IMR-90 (cell line): ENCODE measurements at regions not wholly inside any gene's neighbourhood (a gene's known extent, or its start where the extent isn't known, plus 50 kb on each side); places are given as distances from the start of the nearest gene placed in this dataset.

Experiments used
- ATAC-seq: fragments of 200-7000 bp; cut with Tn5 transposase; 2 replicates; pipeline ENCODE4 v1.9.1; 2020; ENCODE audit warnings: low read depth, mild to moderate bottlenecking, moderate library complexity
- BruUV-seq: library from RNA; stranded (reverse); fragments of 400-500 nt; replicated peaks from 2 replicates; lab custom pipeline; 2021; lab: Mats Ljungman, UMichigan
- CTCF ChIA-PET: fragments of 300-600 bp; formaldehyde crosslinking; extraction: SDS; loops from one replicate; lab custom pipeline; 2021; ENCODE audit warnings: antibody characterized with exemption; lab: Yijun Ruan, JAX
- POLR2A ChIA-PET: fragments of 300-600 bp; sonication (Branson Sonifier 250); formaldehyde crosslinking; loops from one replicate; lab custom pipeline; 2022; ENCODE audit warnings: antibody characterized with exemption; ENCODE audit not compliant: unreplicated experiment; lab: Charles Lee
- DNase-seq: peaks from one replicate; pipeline ENCODE4 v3.0.0; 2013
- H2AFZ ChIP-seq: replicated peaks from 2 replicates; pipeline ENCODE3; 2013; ENCODE audit warnings: low read length, mild to moderate bottlenecking; ENCODE audit not compliant: poor library complexity
- H2AK5ac ChIP-seq: 2 replicates; pipeline ENCODE4 v1.6.1; 2013; ENCODE audit warnings: low read depth, low read length, inconsistent platforms
- H2AK9ac ChIP-seq: replicated peaks from 2 replicates; pipeline ENCODE3; 2013; ENCODE audit warnings: mild to moderate bottlenecking, low read depth, low read length, moderate library complexity; ENCODE audit not compliant: poor library complexity
- H2BK120ac ChIP-seq: 2 replicates; pipeline ENCODE4 v1.6.1; 2013; ENCODE audit warnings: low read depth, low read length, inconsistent platforms
- H2BK15ac ChIP-seq: 3 replicates; pipeline ENCODE4 v1.6.1; 2013; ENCODE audit warnings: low read depth, low read length, inconsistent platforms
- H2BK20ac ChIP-seq: 2 replicates; pipeline ENCODE4 v1.6.1; 2013; ENCODE audit warnings: low read depth, mild to moderate bottlenecking, inconsistent platforms, low read length, moderate library complexity
- H2BK5ac ChIP-seq: 2 replicates; pipeline ENCODE4 v1.6.1; 2013; ENCODE audit warnings: mild to moderate bottlenecking, low read depth, low read length, inconsistent platforms; ENCODE audit not compliant: poor library complexity, severe bottlenecking
- H3K14ac ChIP-seq: replicated peaks from 2 replicates; pipeline ENCODE4 v1.6.1; 2013; ENCODE audit warnings: low read depth, low read length, inconsistent platforms
- H3K18ac ChIP-seq: 2 replicates; pipeline ENCODE4 v1.6.1; 2013; ENCODE audit warnings: low read depth, low read length, control low read depth
- H3K23ac ChIP-seq: 2 replicates; pipeline ENCODE4 v1.6.1; 2013; ENCODE audit warnings: low read depth, low read length, inconsistent platforms
- H3K27ac ChIP-seq: 2 replicates; pipeline ENCODE4 v1.5.1; 2013; ENCODE audit warnings: mild to moderate bottlenecking, control low read depth, low read length; ENCODE audit not compliant: insufficient read depth
- H3K27me3 ChIP-seq: 2 replicates; pipeline ENCODE4 v1.6.1; 2013; ENCODE audit warnings: low read length; ENCODE audit not compliant: control insufficient read depth, insufficient read depth
- H3K36me3 ChIP-seq: 2 replicates; pipeline ENCODE4 v1.6.1; 2013; ENCODE audit warnings: low read length, mixed read lengths; ENCODE audit not compliant: control insufficient read depth, insufficient read depth
- H3K4ac ChIP-seq: 2 replicates; pipeline ENCODE4 v1.6.1; 2013; ENCODE audit warnings: low read depth, low read length, inconsistent platforms
- H3K4me1 ChIP-seq: 2 replicates; pipeline ENCODE4 v1.6.1; 2013; ENCODE audit warnings: low read length, mixed read lengths; ENCODE audit not compliant: control insufficient read depth, insufficient read depth
- H3K4me2 ChIP-seq: 2 replicates; pipeline ENCODE4 v1.6.1; 2013; ENCODE audit warnings: low read depth, mild to moderate bottlenecking, control low read depth, low read length, moderate library complexity
- H3K4me3 ChIP-seq: 2 replicates; pipeline ENCODE4 v1.5.1; 2013; ENCODE audit warnings: low read depth, mild to moderate bottlenecking, control low read depth, low read length, moderate library complexity; ENCODE audit not compliant: insufficient read depth
- H3K56ac ChIP-seq: 2 replicates; pipeline ENCODE4 v1.6.1; 2013; ENCODE audit warnings: low read length, inconsistent platforms; ENCODE audit not compliant: insufficient read depth; ENCODE audit errors: extremely low read depth
- H3K79me1 ChIP-seq, 2 experiments: 2 replicates each; pipeline ENCODE4 v1.6.1; 2013; ENCODE audit warnings: low read length in 2 of 2, inconsistent platforms in 1 of 2, low read depth in 1 of 2
- H3K9ac ChIP-seq: 2 replicates; pipeline ENCODE4 v1.6.1; 2013; ENCODE audit warnings: low read depth, low read length, control low read depth
- H3K9me1 ChIP-seq: 2 replicates; pipeline ENCODE4 v1.6.1; 2013; ENCODE audit warnings: low read length, inconsistent platforms; ENCODE audit not compliant: insufficient read depth
- H3K9me3 ChIP-seq: 2 replicates; pipeline ENCODE4 v1.6.1; 2013; ENCODE audit warnings: low read length; ENCODE audit not compliant: control insufficient read depth, insufficient read depth
- H4K20me1 ChIP-seq: 2 replicates; pipeline ENCODE4 v1.6.1; 2013; ENCODE audit warnings: low read length, inconsistent platforms; ENCODE audit not compliant: insufficient read depth
- H4K5ac ChIP-seq: 2 replicates; pipeline ENCODE4 v1.6.1; 2013; ENCODE audit warnings: mild to moderate bottlenecking, low read depth, low read length, control low read depth
- H4K8ac ChIP-seq, 2 experiments: 2 replicates each; pipeline ENCODE4 v1.6.1; 2013; ENCODE audit warnings: low read depth in 2 of 2, low read length in 2 of 2, control low read depth in 1 of 2, inconsistent platforms in 1 of 2
- H4K91ac ChIP-seq: 2 replicates; pipeline ENCODE4 v1.6.1; 2013; ENCODE audit warnings: low read depth, low read length, inconsistent platforms; ENCODE audit not compliant: insufficient read depth
- BHLHE40 ChIP-seq: fragments of 150-350 bp; IDR thresholded peaks from 2 replicates; pipeline ENCODE4 v1.6.1; 2016; ENCODE audit warnings: mild to moderate bottlenecking, low read depth, low read length
- CEBPB ChIP-seq: IDR thresholded peaks from 2 replicates; pipeline ENCODE4 v1.6.1; 2012; ENCODE audit warnings: low read depth, low read length, improper control_type of control experiment
- CHD1 ChIP-seq: IDR thresholded peaks from 2 replicates; pipeline ENCODE4 v1.6.1; 2012; ENCODE audit warnings: low read depth, low read length, improper control_type of control experiment
- MAFK ChIP-seq: IDR thresholded peaks from 2 replicates; pipeline ENCODE4 v1.6.1; 2012; ENCODE audit warnings: low read depth, low read length, improper control_type of control experiment
- MAZ ChIP-seq: IDR thresholded peaks from 2 replicates; pipeline ENCODE4 v1.6.1; 2012; ENCODE audit warnings: low read depth, mild to moderate bottlenecking, low read length, improper control_type of control experiment, moderate library complexity, borderline replicate concordance
- NFE2L2 ChIP-seq: fragments of 150-350 bp; IDR thresholded peaks from 2 replicates; pipeline ENCODE4 v1.6.1; 2016; ENCODE audit warnings: low read depth, mild to moderate bottlenecking, low read length
- POLR2A ChIP-seq: IDR thresholded peaks from 2 replicates; pipeline ENCODE4 v1.6.1; 2012; ENCODE audit warnings: mild to moderate bottlenecking, low read depth, low read length
- RCOR1 ChIP-seq: IDR thresholded peaks from 2 replicates; pipeline ENCODE4 v1.6.1; 2012; ENCODE audit warnings: mild to moderate bottlenecking, low read length, improper control_type of control experiment; ENCODE audit not compliant: insufficient replicate concordance
- RFX5 ChIP-seq: IDR thresholded peaks from 2 replicates; pipeline ENCODE4 v1.8.0; 2012; ENCODE audit warnings: low read depth, mild to moderate bottlenecking, low read length, moderate library complexity
- USF2 ChIP-seq: fragments of 150-350 bp; IDR thresholded peaks from 2 replicates; pipeline ENCODE4 v1.6.1; 2017; ENCODE audit warnings: mild to moderate bottlenecking, antibody characterized with exemption, low read length, low read depth
- WGBS, 2 experiments: methylation state at CpG; one replicate each; pipeline versions ENCODE4 v1.1.5 to v1.1.7; 2013; ENCODE audit warnings: missing lambda C conversion rate in 2 of 2; ENCODE audit not compliant: insufficient read length in 1 of 2; ENCODE audit errors: extremely low coverage in 2 of 2; 5-methylcytosine and 5-hydroxymethylcytosine counted together
- dilution Hi-C: fragments of 300-500 bp; cut with HindIII; formaldehyde crosslinking; loops from one replicate; pipeline ENCODE4 v1.14.3; 2018; ENCODE audit warnings: low sequenced_read_pairs; ENCODE audit not compliant: unreplicated experiment
- in situ Hi-C: fragments of 300-500 bp; cut with MboI; formaldehyde crosslinking; loops from 3 replicates; pipeline ENCODE4 v1.14.3; 2019; ENCODE audit warnings: low sequenced_read_pairs, inconsistent platforms, mixed read lengths
- intact Hi-C: fragments of 100-400 bp; cut with micrococcal nuclease; formaldehyde crosslinking; loops from 2 replicates; pipeline ENCODE4 v1.10.0; 2022
- TF ChIP-seq, protein P1 (sequence below): conservative IDR thresholded peaks from 2 replicates; pipeline ENCODE4 v1.5.1; 2012; ENCODE audit warnings: mild to moderate bottlenecking, low read depth, low read length, improper control_type of control experiment
- TF ChIP-seq, protein P2 (sequence below): fragments of 150-350 bp; IDR thresholded peaks from 2 replicates; pipeline ENCODE4 v1.6.1; 2016; ENCODE audit warnings: low read depth, mild to moderate bottlenecking, low read length, moderate library complexity, borderline replicate concordance

- Histone ChIP-seq H3K14ac (no peak overlapping the region), H4K8ac (no peak overlapping the region), H3K79me1 (no peaks in the 10 kb centered on the region), H3K4me2 (no peak overlapping the region), H3K23ac (no peak overlapping the region), H4K5ac (no peak overlapping the region), H3K27me3 (no peaks in the 10 kb centered on the region), H3K4me1 (no peaks in the 10 kb centered on the region), H2BK20ac (no peak overlapping the region), H4K91ac (no peak overlapping the region), H3K4ac (no peak overlapping the region), H2BK5ac (no peak overlapping the region), H3K18ac (no peak overlapping the region), H2AK9ac (no peak overlapping the region), H3K9ac (no peak overlapping the region), H3K9me1 (no peaks in the 10 kb centered on the region), H3K27ac (no peak overlapping the region), H2BK15ac (no peak overlapping the region), H2AK5ac (no peak overlapping the region), H3K56ac (no peak overlapping the region), H3K9me3 (peaks cover 3% of the 10 kb centered on the region; the same call in 1 of the 2 replicates), H3K36me3 (no peaks in the 10 kb centered on the region), H2AFZ (no peak overlapping the region), H2BK120ac (no peak overlapping the region), H4K20me1 (no peaks in the 10 kb centered on the region), H3K4me3 (no peak overlapping the region)
- ChIA-PET CTCF (no interaction called here), POLR2A (no interaction called here)
- 14% methylated on average over 1 of the region's 10 CpGs; no CpG with 5 or more reads in 1 of the 2 experiments for WGBS, 2 experiments
- dilution Hi-C loops (no loop called here), in situ Hi-C loops (no loop called here), intact Hi-C loops (no loop called here)
- no peak for ATAC-seq
- TF ChIP-seq USF2: no peak
- TF ChIP-seq, protein P1, sequence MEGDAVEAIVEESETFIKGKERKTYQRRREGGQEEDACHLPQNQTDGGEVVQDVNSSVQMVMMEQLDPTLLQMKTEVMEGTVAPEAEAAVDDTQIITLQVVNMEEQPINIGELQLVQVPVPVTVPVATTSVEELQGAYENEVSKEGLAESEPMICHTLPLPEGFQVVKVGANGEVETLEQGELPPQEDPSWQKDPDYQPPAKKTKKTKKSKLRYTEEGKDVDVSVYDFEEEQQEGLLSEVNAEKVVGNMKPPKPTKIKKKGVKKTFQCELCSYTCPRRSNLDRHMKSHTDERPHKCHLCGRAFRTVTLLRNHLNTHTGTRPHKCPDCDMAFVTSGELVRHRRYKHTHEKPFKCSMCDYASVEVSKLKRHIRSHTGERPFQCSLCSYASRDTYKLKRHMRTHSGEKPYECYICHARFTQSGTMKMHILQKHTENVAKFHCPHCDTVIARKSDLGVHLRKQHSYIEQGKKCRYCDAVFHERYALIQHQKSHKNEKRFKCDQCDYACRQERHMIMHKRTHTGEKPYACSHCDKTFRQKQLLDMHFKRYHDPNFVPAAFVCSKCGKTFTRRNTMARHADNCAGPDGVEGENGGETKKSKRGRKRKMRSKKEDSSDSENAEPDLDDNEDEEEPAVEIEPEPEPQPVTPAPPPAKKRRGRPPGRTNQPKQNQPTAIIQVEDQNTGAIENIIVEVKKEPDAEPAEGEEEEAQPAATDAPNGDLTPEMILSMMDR: no peak
- TF ChIP-seq, protein P2, sequence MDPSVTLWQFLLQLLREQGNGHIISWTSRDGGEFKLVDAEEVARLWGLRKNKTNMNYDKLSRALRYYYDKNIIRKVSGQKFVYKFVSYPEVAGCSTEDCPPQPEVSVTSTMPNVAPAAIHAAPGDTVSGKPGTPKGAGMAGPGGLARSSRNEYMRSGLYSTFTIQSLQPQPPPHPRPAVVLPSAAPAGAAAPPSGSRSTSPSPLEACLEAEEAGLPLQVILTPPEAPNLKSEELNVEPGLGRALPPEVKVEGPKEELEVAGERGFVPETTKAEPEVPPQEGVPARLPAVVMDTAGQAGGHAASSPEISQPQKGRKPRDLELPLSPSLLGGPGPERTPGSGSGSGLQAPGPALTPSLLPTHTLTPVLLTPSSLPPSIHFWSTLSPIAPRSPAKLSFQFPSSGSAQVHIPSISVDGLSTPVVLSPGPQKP: no peak
- no peak for TF ChIP-seq RCOR1
- no peak for TF ChIP-seq RFX5
- TF ChIP-seq MAFK: no peak
- TF ChIP-seq CHD1: no peak
- TF ChIP-seq MAZ: no peak
- no peak for TF ChIP-seq CEBPB
- no peak for TF ChIP-seq BHLHE40
- TF ChIP-seq POLR2A: no peak
- no peak for TF ChIP-seq NFE2L2
- no peak for DNase-seq
- BruUV-seq: no TSS peak
Measured at GRCh38 chr13:68616600-68617222, 1386.6 kb upstream of the PCDH9 start.
